Activated T-cell treated with anti-CD3 and anti-CD28 coated beads, Interleukin-2, amount 50 U/mL, for 4 hours (primary cell): ENCODE measurements at regions not wholly inside any gene's neighbourhood (a gene's known extent, or its start where the extent isn't known, plus 50 kb on each side); places are given as distances from the start of the nearest gene placed in this dataset.

Experiments
- ATAC-seq, 2 donors: fragments of 200-7000 bp; cut with Tn5 transposase; one replicate each; pipeline ENCODE4 v1.10.0; 2021
- DNase-seq: peaks from one replicate; pipeline ENCODE4 v3.0.0-alpha.2; 2020
- H3K27me3 Mint-ChIP-seq: one replicate; pipeline ENCODE4 v1.8.0; 2021; ENCODE audit warnings: low read depth, mixed read lengths
- H3K36me3 Mint-ChIP-seq: one replicate; pipeline ENCODE4 v1.8.0; 2022; ENCODE audit warnings: mixed read lengths; ENCODE audit not compliant: insufficient read depth
- H3K4me1 Mint-ChIP-seq: one replicate; pipeline ENCODE4 v1.8.0; 2021; ENCODE audit warnings: low read depth, mixed read lengths
- H3K4me3 Mint-ChIP-seq: one replicate; pipeline ENCODE4 v1.8.0; 2021; ENCODE audit warnings: mild to moderate bottlenecking, moderate library complexity, mixed read lengths
- H3K9me3 Mint-ChIP-seq: one replicate; pipeline ENCODE4 v1.8.0; 2021; ENCODE audit warnings: mixed read lengths

- DNase-seq (no peak), ATAC-seq (no peak)
- H3K4me1 Mint-ChIP-seq = peaks cover 5% of the 10 kb centered on the region
- H3K4me3 Mint-ChIP-seq = no peak overlapping the region
- peaks cover 4% of the 10 kb centered on the region for H3K9me3 Mint-ChIP-seq
- H3K36me3 Mint-ChIP-seq = no peaks in the 10 kb centered on the region
- no peaks in the 10 kb centered on the region for H3K27me3 Mint-ChIP-seq
Observed at GRCh38 chr2:168378960-168379669, 77.0 kb upstream of the CERS6 start.

- H3K27me3 Mint-ChIP-seq = no peaks in the 10 kb centered on the region
- no peak for DNase-seq
- H3K9me3 Mint-ChIP-seq = peaks cover 11% of the 10 kb centered on the region
- peaks cover 5% of the 10 kb centered on the region for H3K4me1 Mint-ChIP-seq
- no peaks in the 10 kb centered on the region for H3K36me3 Mint-ChIP-seq
- ATAC-seq = no peak
- H3K4me3 Mint-ChIP-seq = no peak overlapping the region
Observed at GRCh38 chr2:168380500-168380899, 75.6 kb upstream of the CERS6 start.

DNA sequence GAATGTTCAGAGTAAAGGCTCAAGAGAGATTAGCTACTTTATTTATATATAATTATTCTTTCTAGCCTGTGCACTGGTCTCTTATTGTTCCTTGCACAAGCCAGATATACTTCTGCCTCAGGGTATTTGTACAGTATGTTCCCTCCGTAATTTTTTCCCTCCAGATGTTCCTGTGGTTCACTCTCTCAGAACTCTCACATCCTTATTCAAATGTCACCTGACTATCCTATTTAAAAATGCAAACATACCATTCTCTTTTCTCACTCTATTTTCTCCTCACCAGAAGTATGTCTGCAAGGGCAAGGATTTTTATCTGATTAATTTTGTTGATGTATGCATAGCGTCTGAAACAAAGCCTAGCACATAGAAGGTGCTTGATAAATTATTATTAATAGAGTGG is 64.0 kb upstream of the CERS6 start:
- H3K4me1 Mint-ChIP-seq = no peaks in the 10 kb centered on the region
- ATAC-seq (no peak), DNase-seq (no peak)
- peaks cover 3% of the 10 kb centered on the region for H3K9me3 Mint-ChIP-seq
- H3K4me3 Mint-ChIP-seq = no peak overlapping the region
- peaks cover 1% of the 10 kb centered on the region for H3K36me3 Mint-ChIP-seq
- H3K27me3 Mint-ChIP-seq = no peaks in the 10 kb centered on the region

- no peak overlapping the region for H3K4me3 Mint-ChIP-seq
- DNase-seq (no peak), ATAC-seq (no peak)
- peaks cover 3% of the 10 kb centered on the region for H3K9me3 Mint-ChIP-seq
- H3K4me1 Mint-ChIP-seq = no peaks in the 10 kb centered on the region
- H3K36me3 Mint-ChIP-seq = peaks cover 1% of the 10 kb centered on the region
- no peaks in the 10 kb centered on the region for H3K27me3 Mint-ChIP-seq
Observed at GRCh38 chr2:168392797-168393196, 63.3 kb upstream of the CERS6 start.

DNA sequence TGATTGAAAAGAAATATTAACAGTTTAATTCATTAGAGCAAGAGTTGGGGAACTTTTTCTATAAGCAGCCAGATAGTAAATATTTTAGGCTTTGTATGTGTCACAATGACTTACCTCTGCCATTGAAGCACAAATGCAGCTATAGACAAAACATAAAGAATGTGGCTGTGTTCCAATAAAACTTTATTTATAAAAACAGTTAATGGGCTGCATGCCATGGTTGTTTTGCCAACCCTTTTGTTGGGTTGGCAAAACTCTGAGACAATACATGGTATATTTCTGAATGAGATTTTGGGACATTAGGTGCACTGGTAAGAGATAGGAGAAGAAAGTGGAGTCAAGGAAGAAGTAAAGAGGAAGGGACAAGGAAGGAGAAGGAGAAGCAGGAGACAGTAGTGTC is 61.8 kb upstream of the CERS6 start:
- Mint-ChIP-seq H3K4me1 (no peaks in the 10 kb centered on the region), H3K36me3 (peaks cover 1% of the 10 kb centered on the region), H3K9me3 (peaks cover 3% of the 10 kb centered on the region), H3K27me3 (no peaks in the 10 kb centered on the region), H3K4me3 (no peak overlapping the region)
- no peak for ATAC-seq
- DNase-seq = no peak

DNA sequence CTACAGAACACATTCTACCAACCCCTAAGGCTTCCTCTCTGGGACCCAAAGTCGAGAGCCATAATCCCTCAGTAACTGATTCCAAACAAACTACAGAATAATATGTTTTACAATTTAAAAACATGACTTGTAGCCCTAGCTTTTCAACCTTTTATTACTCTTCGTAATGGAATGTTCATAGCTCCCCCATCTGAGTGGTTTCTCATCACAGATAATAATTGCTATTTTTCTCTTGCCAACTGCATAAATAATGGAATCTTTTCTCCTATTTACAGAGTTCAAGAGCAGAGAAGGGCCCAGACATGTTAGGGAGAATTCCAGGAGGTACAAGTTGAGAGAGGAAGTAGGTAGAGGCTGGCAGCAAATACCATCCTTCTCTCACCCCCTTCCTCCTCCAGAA is 59.9 kb upstream of the CERS6 start:
- no peak for DNase-seq
- no peaks in the 10 kb centered on the region for H3K4me1 Mint-ChIP-seq
- H3K27me3 Mint-ChIP-seq = no peaks in the 10 kb centered on the region

DNA sequence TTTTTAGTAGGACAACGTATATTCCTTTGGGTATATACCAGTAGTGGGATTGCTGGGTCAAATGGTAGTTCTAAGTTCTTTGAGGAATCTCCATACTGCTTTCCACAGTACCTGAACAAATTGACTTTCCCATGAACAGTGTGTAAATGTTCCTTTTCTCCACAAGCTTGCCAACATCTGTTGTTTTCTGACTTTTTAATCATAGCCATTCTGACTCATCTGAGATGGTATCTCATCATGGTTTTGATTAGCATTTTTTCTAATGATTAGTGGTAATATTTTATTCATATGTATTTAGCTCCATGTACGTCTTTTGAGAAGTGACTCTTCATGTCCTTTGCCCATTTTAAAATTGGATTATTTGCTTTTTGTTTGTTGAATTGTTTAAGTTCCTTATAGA is 58.4 kb upstream of the CERS6 start:
- Mint-ChIP-seq H3K4me1 (no peaks in the 10 kb centered on the region), H3K9me3 (peaks cover 3% of the 10 kb centered on the region), H3K36me3 (peaks cover 1% of the 10 kb centered on the region), H3K27me3 (no peaks in the 10 kb centered on the region), H3K4me3 (no peak overlapping the region)
- DNase-seq = no peak
- no peak for ATAC-seq

More for the DNA sequence above, 59.9 kb upstream of the CERS6 start:
- Mint-ChIP-seq H3K4me3 (no peak overlapping the region), H3K9me3 (peaks cover 3% of the 10 kb centered on the region), H3K36me3 (peaks cover 1% of the 10 kb centered on the region)
- no peak for ATAC-seq

GRCh38 chr2:168401048-168401556 is 55.0 kb upstream of the CERS6 start:
- Mint-ChIP-seq H3K9me3 (peaks cover 4% of the 10 kb centered on the region), H3K4me3 (no peak overlapping the region), H3K4me1 (peaks cover 10% of the 10 kb centered on the region), H3K36me3 (no peaks in the 10 kb centered on the region), H3K27me3 (no peaks in the 10 kb centered on the region)
- DNase-seq = no peak
- ATAC-seq = no peak

GRCh38 chr2:168401771-168402170 is 54.3 kb upstream of the CERS6 start:
- Mint-ChIP-seq H3K4me3 (no peak overlapping the region), H3K9me3 (peaks cover 4% of the 10 kb centered on the region), H3K36me3 (no peaks in the 10 kb centered on the region), H3K27me3 (no peaks in the 10 kb centered on the region), H3K4me1 (peaks cover 10% of the 10 kb centered on the region)
- ATAC-seq (no peak), DNase-seq (no peak)

DNA sequence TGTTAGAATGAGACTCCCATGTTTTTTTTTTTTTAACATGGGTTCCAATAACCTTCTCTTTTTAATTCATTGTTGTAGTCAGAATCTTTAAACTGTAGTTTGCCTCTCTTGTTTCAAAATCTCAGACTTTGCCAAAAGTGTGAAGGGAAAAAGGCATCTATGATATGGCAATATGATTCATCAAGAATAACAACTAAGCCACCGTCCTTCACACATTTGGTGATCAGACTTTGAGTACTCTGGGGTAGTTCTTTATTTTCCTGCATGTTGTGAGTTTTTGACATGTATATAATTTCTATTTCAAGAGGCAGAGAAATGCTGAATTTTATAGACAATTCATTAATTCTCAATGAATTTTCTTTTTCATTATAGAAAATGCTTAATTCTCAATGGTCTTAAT is 53.5 kb upstream of the CERS6 start:
- H3K36me3 Mint-ChIP-seq = no peaks in the 10 kb centered on the region
- ATAC-seq (no peak), DNase-seq (no peak)
- no peak overlapping the region for H3K4me3 Mint-ChIP-seq
- peaks cover 10% of the 10 kb centered on the region for H3K4me1 Mint-ChIP-seq
- peaks cover 6% of the 10 kb centered on the region for H3K9me3 Mint-ChIP-seq
- H3K27me3 Mint-ChIP-seq = no peaks in the 10 kb centered on the region

DNA sequence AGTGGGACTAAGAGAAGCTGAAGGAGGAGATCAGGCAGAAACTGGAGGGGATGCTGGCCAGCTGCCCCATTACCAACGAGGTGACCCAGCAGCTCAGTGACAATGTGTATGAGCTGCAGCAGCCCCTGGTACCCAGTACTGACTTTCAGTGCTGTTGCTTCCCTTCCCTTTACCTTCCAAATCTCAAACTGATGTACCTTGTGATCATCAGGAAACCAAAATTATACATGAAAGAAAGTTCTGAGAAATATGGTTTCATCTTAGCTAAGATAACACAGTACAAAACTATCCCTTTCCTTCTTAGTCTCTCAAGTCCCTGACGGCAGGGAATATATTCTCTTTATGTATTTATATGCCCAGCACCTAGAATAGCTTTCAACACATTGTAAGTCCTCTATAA is 52.3 kb upstream of the CERS6 start:
- Mint-ChIP-seq H3K9me3 (peaks cover 12% of the 10 kb centered on the region), H3K36me3 (no peaks in the 10 kb centered on the region), H3K27me3 (no peaks in the 10 kb centered on the region), H3K4me1 (peaks cover 10% of the 10 kb centered on the region), H3K4me3 (no peak overlapping the region)
- ATAC-seq (no peak), DNase-seq (no peak)

GRCh38 chr2:168404764-168405163 is 51.3 kb upstream of the CERS6 start:
- peaks cover 12% of the 10 kb centered on the region for H3K9me3 Mint-ChIP-seq
- H3K36me3 Mint-ChIP-seq = no peaks in the 10 kb centered on the region
- DNase-seq (no peak), ATAC-seq (no peak)
- H3K4me1 Mint-ChIP-seq = peaks cover 10% of the 10 kb centered on the region
- H3K27me3 Mint-ChIP-seq = no peaks in the 10 kb centered on the region
- H3K4me3 Mint-ChIP-seq = no peak overlapping the region
